Right renal pelvis (tissue), 4 donors: ENCODE measurements at regions not wholly inside any gene's neighbourhood (a gene's known extent, or its start where the extent isn't known, plus 50 kb on each side); places are given as distances from the start of the nearest gene placed in this dataset.

Source experiments
- DNase-seq, 4 donors: peaks; one replicate each; pipeline ENCODE4 v3.0.0-alpha.2; 2013; ENCODE audit warnings: low read depth in 4 of 4, low spot score in 3 of 4, missing footprints in 1 of 4

- DNase-seq = no peak
These were observed 427.3 kb upstream of the RASGEF1B start for GRCh38 chr4:81898862-81899504.

DNA sequence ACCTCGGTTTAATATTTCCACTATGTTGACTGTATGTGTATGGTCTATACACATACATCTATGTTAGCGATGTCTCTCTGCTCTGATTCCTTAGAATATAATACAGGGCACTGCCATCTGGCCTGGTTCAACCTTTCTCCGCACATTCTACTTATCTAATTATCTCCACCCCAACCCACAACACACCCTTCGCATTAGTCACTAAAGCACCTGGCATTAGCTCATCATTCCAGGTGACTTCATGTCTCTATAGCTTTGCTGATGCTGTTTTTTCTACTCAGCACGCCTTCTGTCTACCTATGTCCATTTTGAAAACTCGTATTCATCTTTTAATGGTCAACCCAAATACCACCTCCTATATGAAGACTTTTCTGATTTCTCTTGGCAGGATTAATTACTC is 425.2 kb upstream of the RASGEF1B start:
- no peak for DNase-seq

- DNase-seq = no peak
These were observed 419.6 kb upstream of the RASGEF1B start for GRCh38 chr4:81891005-81891996.

DNA sequence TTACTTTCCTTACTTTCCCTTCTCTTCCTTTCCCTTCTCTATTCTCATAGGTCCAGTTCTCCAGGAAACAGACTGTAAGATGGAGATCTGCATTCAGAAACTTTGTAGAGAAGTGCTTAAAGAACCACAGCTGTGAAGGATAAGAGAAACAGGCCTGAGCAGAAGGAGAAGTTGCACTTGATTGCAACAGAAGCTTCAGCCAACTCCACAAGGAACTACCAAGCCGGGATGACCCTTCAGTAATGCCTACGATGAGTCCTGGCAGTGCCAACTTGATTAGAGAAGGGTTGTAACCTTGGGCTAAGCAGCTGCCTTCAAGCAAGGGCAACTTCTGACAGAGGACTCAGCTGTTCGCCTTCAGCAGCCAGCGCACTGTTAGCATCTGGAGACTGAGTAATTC is 413.3 kb upstream of the RASGEF1B start:
- DNase-seq = no peak

DNA sequence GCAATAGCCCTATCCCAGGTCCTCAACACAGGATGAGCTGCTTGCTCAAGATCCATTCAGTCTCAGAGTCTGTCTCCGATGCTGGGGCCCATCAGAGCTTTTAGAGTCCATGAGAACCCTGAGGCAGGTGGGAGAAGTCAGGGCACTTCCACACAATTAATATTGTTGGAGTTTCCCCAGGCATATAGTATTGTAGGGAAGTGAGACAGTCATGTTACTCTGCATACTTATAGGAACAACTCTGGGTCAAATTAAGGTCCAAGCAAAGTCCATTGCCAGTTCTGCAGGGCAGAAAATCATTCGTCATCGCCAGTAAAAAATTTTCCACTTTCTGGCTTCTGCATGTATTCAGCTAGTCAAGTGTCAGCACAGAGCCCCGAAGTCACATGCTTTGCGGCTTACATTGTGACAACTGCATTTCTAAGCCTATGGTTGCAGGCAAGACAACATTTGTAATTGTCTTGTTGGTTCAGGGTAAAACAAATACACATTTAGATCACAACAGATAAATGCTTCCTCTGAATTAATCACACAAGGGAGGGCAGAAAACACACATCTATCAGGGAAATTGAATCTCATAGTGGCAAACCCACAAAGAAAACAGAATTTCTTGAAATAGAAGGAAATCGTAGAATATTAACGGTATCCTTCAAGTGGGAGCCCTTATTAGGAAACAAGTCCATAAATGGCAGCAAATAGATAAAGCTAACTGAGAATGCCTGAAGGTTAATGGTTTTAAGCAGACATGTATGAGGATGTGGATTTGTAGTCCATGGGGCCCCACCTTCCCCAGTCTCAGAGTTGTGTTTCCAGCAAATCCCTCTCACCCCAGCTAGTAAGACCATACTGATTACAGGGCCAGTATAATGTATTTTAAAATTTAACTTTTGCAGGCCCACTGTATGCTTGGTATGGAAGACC is 412.1 kb upstream of the RASGEF1B start:
- no peak for DNase-seq

DNA sequence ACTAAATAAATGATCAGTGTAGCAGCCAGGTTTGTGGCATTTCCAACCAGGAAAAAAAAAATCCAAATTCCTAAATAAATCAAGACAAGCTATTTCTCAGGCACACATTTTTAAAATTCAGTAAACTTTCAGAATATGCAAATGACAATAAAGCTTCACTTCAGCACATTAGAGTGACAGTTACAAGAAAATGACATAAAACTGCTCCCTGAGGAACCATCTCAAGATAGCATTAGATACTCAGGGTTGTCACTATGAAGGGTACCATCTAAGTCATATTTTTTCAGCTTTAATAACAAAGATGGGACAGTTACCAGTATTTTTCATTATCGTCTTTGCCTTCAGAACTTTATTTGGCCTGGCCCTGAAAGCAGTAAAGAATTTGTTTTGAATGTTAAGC is 411.3 kb upstream of the RASGEF1B start:
- no peak for DNase-seq

GRCh38 chr4:81881855-81882621 is 410.3 kb upstream of the RASGEF1B start:
- no peak for DNase-seq

DNA sequence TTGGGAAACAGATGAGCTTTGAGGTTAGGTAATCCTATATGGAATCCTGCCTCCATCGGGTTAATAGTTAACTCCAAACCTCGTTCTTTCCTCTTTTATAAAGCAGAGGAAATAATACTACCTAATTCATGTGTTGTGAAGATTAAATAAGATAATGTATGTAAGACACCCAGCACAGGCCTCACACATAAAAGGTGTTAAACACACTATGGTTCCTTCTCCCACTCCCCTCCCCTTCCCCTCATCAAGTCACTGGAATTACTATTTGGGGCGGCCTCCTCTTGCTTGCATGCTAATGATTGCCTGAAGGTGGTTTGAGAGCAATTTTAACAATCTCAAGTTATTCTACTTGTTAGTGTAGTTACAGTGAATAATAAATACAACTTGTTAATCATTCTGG is 404.4 kb upstream of the RASGEF1B start:
- peak in 2 of 4 donors; percentile 7 to 10 for DNase-seq

- no peak for DNase-seq
These were observed 403.2 kb upstream of the RASGEF1B start for GRCh38 chr4:81874661-81875515.

- no peak for DNase-seq
These were observed 398.6 kb upstream of the RASGEF1B start for GRCh38 chr4:81870275-81870674.

- DNase-seq = no peak
These were observed 388.4 kb upstream of the RASGEF1B start for GRCh38 chr4:81860111-81860510.

GRCh38 chr4:81854406-81854805 is 382.7 kb upstream of the RASGEF1B start:
- no peak for DNase-seq

GRCh38 chr4:81852031-81852715 is 380.5 kb upstream of the RASGEF1B start:
- DNase-seq = no peak

DNA sequence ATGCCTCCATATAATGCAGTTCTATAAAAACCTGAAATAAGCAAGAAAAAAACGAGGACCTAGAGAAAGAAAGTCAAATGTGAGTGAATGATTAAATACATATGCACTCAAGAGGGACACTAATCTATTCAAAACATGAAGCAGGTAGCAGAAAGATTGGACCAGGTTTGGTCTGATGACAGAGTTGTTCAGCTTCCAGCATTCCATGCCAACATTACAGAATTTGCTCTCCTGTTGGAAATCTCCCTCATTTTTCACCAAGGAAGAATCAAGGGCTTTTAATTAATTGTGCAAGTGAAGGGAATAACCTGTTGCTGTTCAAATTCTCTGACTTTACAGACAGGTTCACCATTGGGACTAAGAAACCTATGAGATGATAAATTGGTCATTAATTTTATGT is 379.0 kb upstream of the RASGEF1B start:
- no peak for DNase-seq

DNA sequence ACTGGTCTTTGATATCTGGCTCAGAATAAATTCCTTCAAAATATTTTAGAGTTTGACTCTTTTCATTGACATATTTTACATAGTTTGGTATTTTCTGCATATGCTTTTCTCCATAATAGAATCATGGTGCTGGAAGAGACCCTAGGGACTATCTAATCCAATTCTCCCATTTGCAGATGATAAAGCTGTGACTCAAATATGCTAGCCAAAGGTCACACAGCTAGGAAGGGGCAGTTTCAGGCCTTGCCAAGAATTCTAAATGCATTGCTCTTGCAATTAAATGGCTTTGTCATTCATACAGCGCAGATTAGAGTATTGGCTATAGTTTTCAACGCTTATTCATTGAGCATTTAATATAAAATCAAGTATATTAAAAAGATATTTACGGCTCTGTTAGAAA is 374.1 kb upstream of the RASGEF1B start:
- DNase-seq = no peak

- DNase-seq = no peak
These were observed 373.6 kb upstream of the RASGEF1B start for GRCh38 chr4:81845273-81845672.

DNA sequence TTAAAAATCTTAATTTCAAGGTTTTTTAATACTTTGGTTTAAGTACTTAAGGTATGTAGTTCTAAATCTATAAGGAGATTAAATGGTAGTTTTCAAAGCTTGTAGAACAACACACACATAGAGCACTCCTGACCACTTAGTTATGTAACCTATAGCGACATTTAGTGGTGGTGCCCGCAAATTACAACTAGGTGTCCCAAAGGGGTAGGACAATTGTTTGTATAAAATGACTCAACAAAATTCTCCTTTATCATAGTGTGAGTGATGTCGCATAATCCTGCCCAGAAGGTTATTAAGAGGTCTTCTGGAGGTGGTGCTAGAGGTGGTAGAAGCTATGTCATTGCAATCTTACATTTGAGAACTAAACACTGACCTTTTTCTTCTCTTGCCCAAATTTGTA is 373.0 kb upstream of the RASGEF1B start:
- DNase-seq = peak; percentile 52 to 64 (median 56)

- DNase-seq = no peak
These were observed 367.8 kb upstream of the RASGEF1B start for GRCh38 chr4:81839347-81840042.
